Liver (tissue), 3 donors: ENCODE measurements at regions not wholly inside any gene's neighbourhood (a gene's known extent, or its start where the extent isn't known, plus 50 kb on each side); places are given as distances from the start of the nearest gene placed in this dataset.

Experiments
- TAF1 ChIP-seq: conservative IDR thresholded peaks from 2 replicates; pipeline ENCODE4 v1.6.1; 2016; ENCODE audit warnings: antibody characterized with exemption, mild to moderate bottlenecking
- YY1 ChIP-seq: IDR thresholded peaks from 2 replicates; pipeline ENCODE4 v1.6.1; 2016; ENCODE audit warnings: antibody characterized with exemption, mild to moderate bottlenecking
- TF ChIP-seq, protein P1 (sequence below): fragments of 150-350 bp; IDR thresholded peaks from 2 replicates; pipeline ENCODE4 v1.5.1; 2017; ENCODE audit warnings: improper control_type of control experiment, low read depth, low read length; ENCODE audit not compliant: missing input control
- TF ChIP-seq, protein P2 (sequence below): IDR thresholded peaks from 2 replicates; pipeline ENCODE4 v1.6.1; 2016; ENCODE audit warnings: antibody characterized with exemption
- donor health status: healthy.
- donor health status: healthy.

DNA sequence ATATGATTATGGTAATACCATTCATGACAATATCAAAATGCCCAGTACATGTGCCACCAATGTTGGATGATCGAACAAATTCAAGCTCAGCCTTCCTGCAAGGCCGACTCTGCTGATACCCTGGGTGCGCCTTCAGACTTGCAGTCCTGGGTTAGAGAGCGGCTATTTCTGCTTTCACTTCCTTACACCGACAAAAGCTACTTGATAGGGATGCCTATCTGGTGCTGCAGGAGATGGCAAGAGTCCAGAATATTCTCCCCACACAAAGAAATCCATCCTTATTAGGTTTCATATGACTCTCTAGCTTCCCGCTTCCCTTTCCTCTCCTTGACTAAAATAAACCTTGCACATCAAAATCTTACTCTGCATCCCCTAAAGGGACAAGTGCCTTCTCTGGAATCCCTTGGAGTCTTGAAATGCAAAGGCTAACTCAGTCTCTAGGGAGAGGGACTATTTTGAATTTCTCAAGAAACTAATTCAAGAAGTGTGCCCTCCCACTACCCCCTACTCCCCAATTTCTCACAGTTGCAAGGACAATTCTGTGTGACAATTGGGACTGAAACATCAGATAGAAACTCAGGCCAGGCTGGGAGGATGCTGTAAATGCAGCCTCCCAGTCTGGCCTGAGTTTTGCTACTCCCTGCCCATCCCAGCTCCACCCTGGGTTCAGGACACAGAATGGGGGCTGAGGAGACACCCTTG is 103.1 kb upstream of the USP24 start:
- TF ChIP-seq TAF1, result no peak
- no peak for TF ChIP-seq YY1
- TF ChIP-seq, protein P1, sequence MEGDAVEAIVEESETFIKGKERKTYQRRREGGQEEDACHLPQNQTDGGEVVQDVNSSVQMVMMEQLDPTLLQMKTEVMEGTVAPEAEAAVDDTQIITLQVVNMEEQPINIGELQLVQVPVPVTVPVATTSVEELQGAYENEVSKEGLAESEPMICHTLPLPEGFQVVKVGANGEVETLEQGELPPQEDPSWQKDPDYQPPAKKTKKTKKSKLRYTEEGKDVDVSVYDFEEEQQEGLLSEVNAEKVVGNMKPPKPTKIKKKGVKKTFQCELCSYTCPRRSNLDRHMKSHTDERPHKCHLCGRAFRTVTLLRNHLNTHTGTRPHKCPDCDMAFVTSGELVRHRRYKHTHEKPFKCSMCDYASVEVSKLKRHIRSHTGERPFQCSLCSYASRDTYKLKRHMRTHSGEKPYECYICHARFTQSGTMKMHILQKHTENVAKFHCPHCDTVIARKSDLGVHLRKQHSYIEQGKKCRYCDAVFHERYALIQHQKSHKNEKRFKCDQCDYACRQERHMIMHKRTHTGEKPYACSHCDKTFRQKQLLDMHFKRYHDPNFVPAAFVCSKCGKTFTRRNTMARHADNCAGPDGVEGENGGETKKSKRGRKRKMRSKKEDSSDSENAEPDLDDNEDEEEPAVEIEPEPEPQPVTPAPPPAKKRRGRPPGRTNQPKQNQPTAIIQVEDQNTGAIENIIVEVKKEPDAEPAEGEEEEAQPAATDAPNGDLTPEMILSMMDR, result no peak
- TF ChIP-seq, protein P2, sequence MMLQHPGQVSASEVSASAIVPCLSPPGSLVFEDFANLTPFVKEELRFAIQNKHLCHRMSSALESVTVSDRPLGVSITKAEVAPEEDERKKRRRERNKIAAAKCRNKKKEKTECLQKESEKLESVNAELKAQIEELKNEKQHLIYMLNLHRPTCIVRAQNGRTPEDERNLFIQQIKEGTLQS, result no peak
